Stimulated activated CD4-positive, alpha-beta T cell treated with anti-CD3 and anti-CD28 coated beads, Interleukin-15, amount 100 ng/mL, for 24 hours (primary cell): ENCODE measurements at regions not wholly inside any gene's neighbourhood (a gene's known extent, or its start where the extent isn't known, plus 50 kb on each side); places are given as distances from the start of the nearest gene placed in this dataset.

ENCODE experiments used
- DNase-seq: peaks from one replicate; pipeline ENCODE4 v3.0.0-alpha.2; 2020

- DNase-seq = no peak
These were observed 276.6 kb upstream of the TCERG1L start for GRCh38 chr10:131587976-131588680.

- no peak for DNase-seq
These were observed 277.2 kb upstream of the TCERG1L start for GRCh38 chr10:131588704-131589220.

- no peak for DNase-seq
These were observed 279.0 kb upstream of the TCERG1L start for GRCh38 chr10:131590567-131590966.

- no peak for DNase-seq
These were observed 280.4 kb upstream of the TCERG1L start for GRCh38 chr10:131591936-131592335.

GRCh38 chr10:131609176-131609575 lies 291.6 kb upstream of the PPP2R2D start:
- no peak for DNase-seq

GRCh38 chr10:131615150-131615549 lies 285.7 kb upstream of the PPP2R2D start:
- DNase-seq = no peak

GRCh38 chr10:131616040-131616439 lies 284.8 kb upstream of the PPP2R2D start:
- DNase-seq = no peak

GRCh38 chr10:131617113-131617858 lies 283.5 kb upstream of the PPP2R2D start:
- no peak for DNase-seq

- no peak for DNase-seq
These were observed 282.1 kb upstream of the PPP2R2D start for GRCh38 chr10:131618587-131619267.

GRCh38 chr10:131620314-131620713 lies 280.5 kb upstream of the PPP2R2D start:
- no peak for DNase-seq

- no peak for DNase-seq
These were observed 279.9 kb upstream of the PPP2R2D start for GRCh38 chr10:131620904-131621303.

GRCh38 chr10:131621784-131622624 lies 278.8 kb upstream of the PPP2R2D start:
- no peak for DNase-seq

- DNase-seq = no peak
These were observed 275.8 kb upstream of the PPP2R2D start for GRCh38 chr10:131625041-131625440.

GRCh38 chr10:131626274-131626673 lies 274.5 kb upstream of the PPP2R2D start:
- DNase-seq = no peak

- no peak for DNase-seq
These were observed 271.6 kb upstream of the PPP2R2D start for GRCh38 chr10:131629026-131629770.

- DNase-seq = no peak
These were observed 270.0 kb upstream of the PPP2R2D start for GRCh38 chr10:131630772-131631258.

- DNase-seq = no peak
These were observed 269.2 kb upstream of the PPP2R2D start for GRCh38 chr10:131631619-131632018.

- peak; percentile 11 for DNase-seq
These were observed 265.2 kb upstream of the PPP2R2D start for GRCh38 chr10:131635564-131636015.

- no peak for DNase-seq
These were observed 264.7 kb upstream of the PPP2R2D start for GRCh38 chr10:131636116-131636515.

- no peak for DNase-seq
These were observed 263.7 kb upstream of the PPP2R2D start for GRCh38 chr10:131636841-131637724.
